HEK293 (cell line): ENCODE measurements at regions not wholly inside any gene's neighbourhood (a gene's known extent, or its start where the extent isn't known, plus 50 kb on each side); places are given as distances from the start of the nearest gene placed in this dataset.

Source experiments
- CTCF ChIA-PET: fragments of 350-600 bp; formaldehyde crosslinking; extraction: SDS; loops from one replicate; lab custom pipeline; 2021; ENCODE audit warnings: antibody characterized with exemption; lab: Yijun Ruan, JAX
- POLR2A ChIA-PET: fragments of 300-600 bp; formaldehyde crosslinking; extraction: SDS; loops from one replicate; lab custom pipeline; 2020; ENCODE audit warnings: antibody characterized with exemption, inconsistent platforms; lab: Yijun Ruan, JAX
- H3K27ac ChIP-seq: fragments of 200-500 bp; sonication (Bioruptor generic); 2 replicates; pipeline ENCODE4 v1.5.1; 2014; ENCODE audit warnings: low read depth, low read length, control low read depth, inconsistent platforms; ENCODE audit errors: extremely low read depth
- H3K36me3 ChIP-seq, 2 experiments: fragments of 200-500 bp in 1 of 2; sonication (Bioruptor generic) in 1 of 2; 1 replicate in 1 of 2; 2 replicates in 1 of 2; pipeline ENCODE4 v1.5.1; 2014 to 2017; ENCODE audit warnings: inconsistent platforms in 2 of 2, low read length in 2 of 2; ENCODE audit not compliant: control insufficient read depth in 2 of 2, insufficient read depth in 1 of 2
- H3K4me1 ChIP-seq: fragments of 200-500 bp; sonication (Bioruptor generic); 2 replicates; pipeline ENCODE4 v1.5.1; 2014; ENCODE audit warnings: mild to moderate bottlenecking, low read length, inconsistent platforms; ENCODE audit not compliant: control insufficient read depth, insufficient read depth
- H3K4me3 ChIP-seq: 2 replicates; pipeline ENCODE4 v1.5.1; 2011; ENCODE audit warnings: low read depth, mild to moderate bottlenecking, control low read depth, low read length, moderate library complexity
- H3K9me3 ChIP-seq: fragments of 200-500 bp; sonication (Bioruptor generic); 2 replicates; pipeline ENCODE4 v1.5.1; 2014; ENCODE audit warnings: low read depth, low read length, inconsistent platforms; ENCODE audit not compliant: control insufficient read depth, insufficient read depth
- OSR2 ChIP-seq: fragments of 450-650 bp; formaldehyde crosslinking; IDR thresholded peaks from 2 replicates; pipeline ENCODE4 v1.5.1; 2016; ENCODE audit warnings: missing biosample characterization, missing genetic modification characterization
- ZNF239 ChIP-seq: fragments of 450-650 bp; formaldehyde crosslinking; IDR thresholded peaks from 2 replicates; pipeline ENCODE4 v1.5.1; 2016; ENCODE audit warnings: missing biosample characterization, missing genetic modification characterization
- ZNF624 ChIP-seq: fragments of 450-650 bp; formaldehyde crosslinking; IDR thresholded peaks from 2 replicates; pipeline ENCODE4 v1.5.1; 2017; ENCODE audit warnings: missing biosample characterization, missing genetic modification characterization
- ZNF768 ChIP-seq: fragments of 450-650 bp; formaldehyde crosslinking; IDR thresholded peaks from 2 replicates; pipeline ENCODE4 v1.5.1; 2018; ENCODE audit warnings: missing biosample characterization, mild to moderate bottlenecking, missing genetic modification characterization

GRCh38 chr9:16357828-16358227, 512.6 kb downstream of the BNC2 start (continued):
- TF ChIP-seq OSR2 (tag by site-specific recombination), result no peak
- no peak for TF ChIP-seq ZNF239

GRCh38 chr9:16358751-16359150, 511.7 kb downstream of the BNC2 start:
- TF ChIP-seq ZNF624 (tag by site-specific recombination) (no peak), ZNF768 (tag by site-specific recombination) (no peak)
- H3K27ac ChIP-seq, result no peak overlapping the region
- no peaks in the 10 kb centered on the region for H3K36me3 ChIP-seq
- no peaks in the 10 kb centered on the region for H3K4me1 ChIP-seq
- ChIA-PET POLR2A (no interaction called here), CTCF (interaction anchor here (0.6 kb wide), 1 partner anchor 29 kb away, joined by 3 read pairs; no protein-coding TSS in a partner anchor)
- H3K4me3 ChIP-seq, result no peak overlapping the region
- H3K9me3 ChIP-seq, result no peaks in the 10 kb centered on the region
